ENCODE measurements at regions not wholly inside any gene's neighbourhood (a gene's known extent, or its start where the extent isn't known, plus 50 kb on each side); places are given as distances from the start of the nearest gene placed in this dataset.

DNA sequence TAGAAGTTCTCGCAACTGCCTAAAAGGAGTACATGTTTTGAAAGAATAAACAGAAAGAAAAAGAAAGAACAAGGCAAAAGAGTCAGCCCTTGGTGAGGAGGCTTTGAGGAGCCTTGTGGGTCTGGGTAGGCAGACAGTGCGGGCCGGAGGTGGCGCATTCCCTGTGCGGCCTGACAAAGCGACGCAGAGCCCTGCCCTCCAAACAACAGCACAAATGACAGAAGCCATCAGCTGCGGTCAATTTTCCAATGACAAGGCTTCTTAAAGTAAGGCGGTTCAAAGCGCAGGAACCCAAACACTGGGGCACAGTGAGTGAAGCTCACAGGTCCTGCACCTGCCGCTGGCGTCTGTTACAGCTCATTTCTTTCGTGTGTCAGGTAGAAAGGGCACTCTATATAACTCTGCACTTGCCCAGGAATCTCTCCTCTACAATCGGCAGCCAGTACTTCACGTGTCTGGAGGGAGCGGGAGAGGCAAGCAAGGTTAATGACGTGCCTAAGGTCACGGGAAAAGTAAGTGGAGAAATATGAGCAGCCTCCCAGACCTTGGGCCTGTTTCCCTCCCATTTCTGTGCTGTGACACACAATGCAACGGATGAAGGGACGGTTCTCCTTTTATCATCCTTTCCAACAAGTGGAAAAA, 178.1 kb downstream of the OPA1 start (continued):
- TF ChIP-seq, protein P1, sequence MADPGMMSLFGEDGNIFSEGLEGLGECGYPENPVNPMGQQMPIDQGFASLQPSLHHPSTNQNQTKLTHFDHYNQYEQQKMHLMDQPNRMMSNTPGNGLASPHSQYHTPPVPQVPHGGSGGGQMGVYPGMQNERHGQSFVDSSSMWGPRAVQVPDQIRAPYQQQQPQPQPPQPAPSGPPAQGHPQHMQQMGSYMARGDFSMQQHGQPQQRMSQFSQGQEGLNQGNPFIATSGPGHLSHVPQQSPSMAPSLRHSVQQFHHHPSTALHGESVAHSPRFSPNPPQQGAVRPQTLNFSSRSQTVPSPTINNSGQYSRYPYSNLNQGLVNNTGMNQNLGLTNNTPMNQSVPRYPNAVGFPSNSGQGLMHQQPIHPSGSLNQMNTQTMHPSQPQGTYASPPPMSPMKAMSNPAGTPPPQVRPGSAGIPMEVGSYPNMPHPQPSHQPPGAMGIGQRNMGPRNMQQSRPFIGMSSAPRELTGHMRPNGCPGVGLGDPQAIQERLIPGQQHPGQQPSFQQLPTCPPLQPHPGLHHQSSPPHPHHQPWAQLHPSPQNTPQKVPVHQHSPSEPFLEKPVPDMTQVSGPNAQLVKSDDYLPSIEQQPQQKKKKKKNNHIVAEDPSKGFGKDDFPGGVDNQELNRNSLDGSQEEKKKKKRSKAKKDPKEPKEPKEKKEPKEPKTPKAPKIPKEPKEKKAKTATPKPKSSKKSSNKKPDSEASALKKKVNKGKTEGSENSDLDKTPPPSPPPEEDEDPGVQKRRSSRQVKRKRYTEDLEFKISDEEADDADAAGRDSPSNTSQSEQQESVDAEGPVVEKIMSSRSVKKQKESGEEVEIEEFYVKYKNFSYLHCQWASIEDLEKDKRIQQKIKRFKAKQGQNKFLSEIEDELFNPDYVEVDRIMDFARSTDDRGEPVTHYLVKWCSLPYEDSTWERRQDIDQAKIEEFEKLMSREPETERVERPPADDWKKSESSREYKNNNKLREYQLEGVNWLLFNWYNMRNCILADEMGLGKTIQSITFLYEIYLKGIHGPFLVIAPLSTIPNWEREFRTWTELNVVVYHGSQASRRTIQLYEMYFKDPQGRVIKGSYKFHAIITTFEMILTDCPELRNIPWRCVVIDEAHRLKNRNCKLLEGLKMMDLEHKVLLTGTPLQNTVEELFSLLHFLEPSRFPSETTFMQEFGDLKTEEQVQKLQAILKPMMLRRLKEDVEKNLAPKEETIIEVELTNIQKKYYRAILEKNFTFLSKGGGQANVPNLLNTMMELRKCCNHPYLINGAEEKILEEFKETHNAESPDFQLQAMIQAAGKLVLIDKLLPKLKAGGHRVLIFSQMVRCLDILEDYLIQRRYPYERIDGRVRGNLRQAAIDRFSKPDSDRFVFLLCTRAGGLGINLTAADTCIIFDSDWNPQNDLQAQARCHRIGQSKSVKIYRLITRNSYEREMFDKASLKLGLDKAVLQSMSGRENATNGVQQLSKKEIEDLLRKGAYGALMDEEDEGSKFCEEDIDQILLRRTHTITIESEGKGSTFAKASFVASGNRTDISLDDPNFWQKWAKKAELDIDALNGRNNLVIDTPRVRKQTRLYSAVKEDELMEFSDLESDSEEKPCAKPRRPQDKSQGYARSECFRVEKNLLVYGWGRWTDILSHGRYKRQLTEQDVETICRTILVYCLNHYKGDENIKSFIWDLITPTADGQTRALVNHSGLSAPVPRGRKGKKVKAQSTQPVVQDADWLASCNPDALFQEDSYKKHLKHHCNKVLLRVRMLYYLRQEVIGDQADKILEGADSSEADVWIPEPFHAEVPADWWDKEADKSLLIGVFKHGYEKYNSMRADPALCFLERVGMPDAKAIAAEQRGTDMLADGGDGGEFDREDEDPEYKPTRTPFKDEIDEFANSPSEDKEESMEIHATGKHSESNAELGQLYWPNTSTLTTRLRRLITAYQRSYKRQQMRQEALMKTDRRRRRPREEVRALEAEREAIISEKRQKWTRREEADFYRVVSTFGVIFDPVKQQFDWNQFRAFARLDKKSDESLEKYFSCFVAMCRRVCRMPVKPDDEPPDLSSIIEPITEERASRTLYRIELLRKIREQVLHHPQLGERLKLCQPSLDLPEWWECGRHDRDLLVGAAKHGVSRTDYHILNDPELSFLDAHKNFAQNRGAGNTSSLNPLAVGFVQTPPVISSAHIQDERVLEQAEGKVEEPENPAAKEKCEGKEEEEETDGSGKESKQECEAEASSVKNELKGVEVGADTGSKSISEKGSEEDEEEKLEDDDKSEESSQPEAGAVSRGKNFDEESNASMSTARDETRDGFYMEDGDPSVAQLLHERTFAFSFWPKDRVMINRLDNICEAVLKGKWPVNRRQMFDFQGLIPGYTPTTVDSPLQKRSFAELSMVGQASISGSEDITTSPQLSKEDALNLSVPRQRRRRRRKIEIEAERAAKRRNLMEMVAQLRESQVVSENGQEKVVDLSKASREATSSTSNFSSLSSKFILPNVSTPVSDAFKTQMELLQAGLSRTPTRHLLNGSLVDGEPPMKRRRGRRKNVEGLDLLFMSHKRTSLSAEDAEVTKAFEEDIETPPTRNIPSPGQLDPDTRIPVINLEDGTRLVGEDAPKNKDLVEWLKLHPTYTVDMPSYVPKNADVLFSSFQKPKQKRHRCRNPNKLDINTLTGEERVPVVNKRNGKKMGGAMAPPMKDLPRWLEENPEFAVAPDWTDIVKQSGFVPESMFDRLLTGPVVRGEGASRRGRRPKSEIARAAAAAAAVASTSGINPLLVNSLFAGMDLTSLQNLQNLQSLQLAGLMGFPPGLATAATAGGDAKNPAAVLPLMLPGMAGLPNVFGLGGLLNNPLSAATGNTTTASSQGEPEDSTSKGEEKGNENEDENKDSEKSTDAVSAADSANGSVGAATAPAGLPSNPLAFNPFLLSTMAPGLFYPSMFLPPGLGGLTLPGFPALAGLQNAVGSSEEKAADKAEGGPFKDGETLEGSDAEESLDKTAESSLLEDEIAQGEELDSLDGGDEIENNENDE (IDR thresholded peaks at IDR 0.05; ENCODE audit: insufficient replicate concordance, low read length): no peak
- TF ChIP-seq ATF2 (IDR thresholded peaks at IDR 0.05; ENCODE audit: low read length) (no peak), EP300 (IDR thresholded peaks at IDR 0.05; ENCODE audit: borderline replicate concordance in 1 of 2, low read depth in 2 of 2, low read length in 2 of 2) (no peak), CREB1 (IDR thresholded peaks at IDR 0.05) (no peak), SP2 (IDR thresholded peaks at IDR 0.05; ENCODE audit: low read length) (no peak), SAP30 (IDR thresholded peaks at IDR 0.05; ENCODE audit: insufficient read depth, insufficient replicate concordance, low read length) (no peak)

Data from H1 (cell line).